Transverse colon (tissue), 4 donors: ENCODE measurements at regions not wholly inside any gene's neighbourhood (a gene's known extent, or its start where the extent isn't known, plus 50 kb on each side); places are given as distances from the start of the nearest gene placed in this dataset.

Experiments used
- DNase-seq: peaks from one replicate; pipeline ENCODE4 v3.0.0-alpha.2; 2019
- H3K27ac ChIP-seq, 4 donors: fragments of 200-600 bp; sonication (generic); 2 replicates each; pipeline ENCODE4 v1.5.1; 2016 to 2018; ENCODE audit warnings: inconsistent platforms in 4 of 4
- H3K27me3 ChIP-seq: fragments of 200-600 bp; sonication (generic); 2 replicates; pipeline ENCODE4 v1.5.1; 2017; ENCODE audit warnings: inconsistent platforms
- H3K36me3 ChIP-seq, 4 donors: fragments of 200-600 bp; sonication (generic); 2 replicates each; pipeline ENCODE4 v1.5.1; 2017 to 2019; ENCODE audit warnings: inconsistent platforms in 4 of 4
- H3K4me1 ChIP-seq, 4 donors: fragments of 200-600 bp; sonication (generic); 2 replicates each; pipeline ENCODE4 v1.5.1; 2017 to 2020; ENCODE audit warnings: inconsistent platforms in 4 of 4
- H3K4me3 ChIP-seq, 4 donors: fragments of 200-600 bp; sonication (generic); 1 replicate in 1 of 4; 2 replicates in 3 of 4; pipeline versions ENCODE4 v1.5.1 to v1.6.1; 2017 to 2019; ENCODE audit warnings: inconsistent platforms in 4 of 4
- H3K9me3 ChIP-seq, 2 donors: fragments of 200-600 bp; sonication (generic); 2 replicates each; pipeline ENCODE4 v1.5.1; 2017 to 2019; ENCODE audit warnings: inconsistent platforms in 2 of 2
- EP300 ChIP-seq: sonication (generic); formaldehyde crosslinking; IDR thresholded peaks from one replicate; pipeline ENCODE4 v1.6.1; 2017; ENCODE audit warnings: antibody characterized with exemption, low read depth
- POLR2A ChIP-seq: fragments of 450-650 bp; IDR thresholded peaks from one replicate; pipeline ENCODE4 v1.6.1; 2016; ENCODE audit warnings: antibody characterized with exemption, mild to moderate bottlenecking, moderate library complexity
- POLR2AphosphoS5 ChIP-seq, 3 donors: sonication (generic); formaldehyde crosslinking; IDR thresholded peaks; one replicate each; pipeline ENCODE4 v1.6.1; 2016; ENCODE audit warnings: antibody characterized with exemption in 3 of 3
- WGBS, 2 donors: methylation state at CpG; one replicate each; pipeline ENCODE4 v1.1.5; 2018; ENCODE audit warnings: low coverage in 1 of 2; 5-methylcytosine and 5-hydroxymethylcytosine counted together
- in situ Hi-C, 4 donors: fragments of 200-750 bp; cut with MboI; loops; one replicate each; pipeline versions ENCODE4 v1.15.0 to v1.15.1; 2017; ENCODE audit warnings: low sequenced_read_pairs in 3 of 4, low pct_ligation_motif_present in 1 of 4, low pct_unique_long_range_greater_than_20kb in 1 of 4
- intact Hi-C: fragments of 100-400 bp; cut with DNase I; formaldehyde crosslinking; loops from one replicate; pipeline ENCODE4 v1.15.1; 2023; ENCODE audit warnings: low total_unique reads
- TF ChIP-seq, protein P1 (sequence below), 5 experiments: fragments of 200-600 bp in 3 of 5; fragments of 450-650 bp in 2 of 5; sonication (generic) in 3 of 5; IDR thresholded peaks; 1 replicate in 2 of 5; 2 replicates in 3 of 5; pipeline ENCODE4 v1.5.1; 2016 to 2017; ENCODE audit warnings: antibody characterized with exemption in 5 of 5, inconsistent platforms in 3 of 5, mild to moderate bottlenecking in 2 of 5, moderate library complexity in 1 of 5

GRCh38 chr6:132161283-132161682, 210.1 kb upstream of the CCN2 start:
- Histone ChIP-seq H3K4me3 (no peak overlapping the region), H3K4me1 (no peaks in the 10 kb centered on the region), H3K36me3 (no peaks in the 10 kb centered on the region), H3K9me3 (no peaks in the 10 kb centered on the region), H3K27me3 (no peaks in the 10 kb centered on the region), H3K27ac (no peak overlapping the region)
- no peak for TF ChIP-seq POLR2A
- TF ChIP-seq, protein P1, sequence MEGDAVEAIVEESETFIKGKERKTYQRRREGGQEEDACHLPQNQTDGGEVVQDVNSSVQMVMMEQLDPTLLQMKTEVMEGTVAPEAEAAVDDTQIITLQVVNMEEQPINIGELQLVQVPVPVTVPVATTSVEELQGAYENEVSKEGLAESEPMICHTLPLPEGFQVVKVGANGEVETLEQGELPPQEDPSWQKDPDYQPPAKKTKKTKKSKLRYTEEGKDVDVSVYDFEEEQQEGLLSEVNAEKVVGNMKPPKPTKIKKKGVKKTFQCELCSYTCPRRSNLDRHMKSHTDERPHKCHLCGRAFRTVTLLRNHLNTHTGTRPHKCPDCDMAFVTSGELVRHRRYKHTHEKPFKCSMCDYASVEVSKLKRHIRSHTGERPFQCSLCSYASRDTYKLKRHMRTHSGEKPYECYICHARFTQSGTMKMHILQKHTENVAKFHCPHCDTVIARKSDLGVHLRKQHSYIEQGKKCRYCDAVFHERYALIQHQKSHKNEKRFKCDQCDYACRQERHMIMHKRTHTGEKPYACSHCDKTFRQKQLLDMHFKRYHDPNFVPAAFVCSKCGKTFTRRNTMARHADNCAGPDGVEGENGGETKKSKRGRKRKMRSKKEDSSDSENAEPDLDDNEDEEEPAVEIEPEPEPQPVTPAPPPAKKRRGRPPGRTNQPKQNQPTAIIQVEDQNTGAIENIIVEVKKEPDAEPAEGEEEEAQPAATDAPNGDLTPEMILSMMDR (IDR thresholded peaks at IDR 0.05), result peak; percentile 39 to 52 (median 50)
- intact Hi-C loops, result no loop called here
- no peak for DNase-seq
- in situ Hi-C loops, result loop anchor here in 1 of 4 donors (10.0 kb wide), 1 partner anchor 236 kb away; no protein-coding TSS in a partner anchor
- 46 to 67% methylated on average over 1 to 3 of the region's 3 CpGs for WGBS, 2 donors

DNA sequence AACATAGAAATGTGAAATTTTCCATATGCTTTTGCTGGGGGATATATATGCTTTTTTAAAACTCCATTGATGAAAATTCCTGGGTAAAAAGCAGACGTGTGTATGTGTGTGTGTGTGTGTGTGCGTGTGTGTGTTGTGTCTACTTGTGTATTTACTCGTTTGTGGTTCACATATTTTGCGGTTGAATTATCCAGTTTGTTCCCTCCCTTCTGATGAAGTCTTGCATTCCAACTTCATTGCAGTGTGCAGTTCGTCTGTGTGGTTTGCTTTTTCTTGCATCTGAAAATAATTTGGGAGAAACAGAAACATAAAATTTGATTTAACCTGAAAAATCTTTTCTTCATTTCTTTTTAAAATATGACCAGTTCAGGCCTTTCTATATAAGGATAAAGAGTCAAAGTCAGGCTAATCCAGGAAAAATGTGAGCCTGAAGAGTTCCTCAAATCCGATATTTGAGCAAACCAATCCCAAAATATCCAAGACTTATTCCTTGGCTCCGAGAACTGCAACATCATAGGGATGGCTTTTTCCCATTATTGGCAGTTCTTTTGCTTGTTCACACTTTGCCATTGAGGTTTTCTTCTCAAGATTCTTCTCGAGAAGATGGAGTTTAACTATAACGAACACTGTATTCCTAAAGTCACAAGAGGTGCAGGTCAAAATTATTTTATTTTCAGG, 202.2 kb upstream of the CCN2 start:
- H3K9me3 ChIP-seq, result no peaks in the 10 kb centered on the region
- H3K27ac ChIP-seq, result peak overlapping the region in 1 of 4 donors; percentile 18
- H3K27me3 ChIP-seq, result no peaks in the 10 kb centered on the region
- 71 to 78% methylated on average over 9 of the region's 9 CpGs for WGBS, 2 donors
- intact Hi-C loops (no loop called here), in situ Hi-C loops (no loop called here)
- no peak for DNase-seq
- H3K4me1 ChIP-seq, result no peaks in the 10 kb centered on the region
- no peak for TF ChIP-seq POLR2AphosphoS5 (IDR thresholded peaks at IDR 0.05)
- TF ChIP-seq, protein P1 (IDR thresholded peaks at IDR 0.05), result no peak
- no peak for TF ChIP-seq EP300
- TF ChIP-seq POLR2A, result no peak
- H3K4me3 ChIP-seq, result no peak overlapping the region
- no peaks in the 10 kb centered on the region for H3K36me3 ChIP-seq

DNA sequence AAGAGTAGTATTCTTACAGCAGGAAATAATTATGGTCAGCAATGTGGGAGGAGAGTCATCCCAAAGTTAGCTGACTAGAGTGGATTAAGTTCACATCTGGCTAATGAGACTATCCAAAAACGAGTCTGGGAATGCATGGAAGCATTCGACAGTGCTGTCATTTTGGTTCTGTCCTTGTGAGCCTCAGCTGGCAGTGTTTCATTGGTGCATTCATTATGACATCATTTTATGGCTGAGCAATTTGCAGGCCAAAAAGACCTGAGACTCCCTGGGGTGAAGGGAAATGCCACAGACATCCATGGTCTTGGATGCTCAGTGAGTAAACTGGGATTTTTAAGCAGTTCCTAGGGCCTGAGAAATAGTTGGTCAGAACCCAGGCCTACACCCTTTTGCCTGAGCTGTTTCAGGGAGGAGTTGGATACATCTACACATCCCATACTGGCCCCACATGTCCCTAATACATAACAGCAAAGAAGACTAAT, 196.4 kb upstream of the CCN2 start:
- no peaks in the 10 kb centered on the region for H3K27me3 ChIP-seq
- DNase-seq, result no peak
- in situ Hi-C loops (no loop called here), intact Hi-C loops (no loop called here)
- WGBS, 2 donors, result 76% methylated on average over 2 of the region's 2 CpGs; no CpG with 5 or more reads in 1 of the 2 donors
- TF ChIP-seq EP300 (no peak), POLR2AphosphoS5 (IDR thresholded peaks at IDR 0.05) (no peak), POLR2A (no peak)
- TF ChIP-seq, protein P1 (IDR thresholded peaks at IDR 0.05), result no peak
- H3K4me1 ChIP-seq, result no peaks in the 10 kb centered on the region
- H3K36me3 ChIP-seq, result no peaks in the 10 kb centered on the region
- H3K9me3 ChIP-seq, result no peaks in the 10 kb centered on the region
- H3K4me3 ChIP-seq, result no peak overlapping the region
- peak overlapping the region in 1 of 4 donors; percentile 13 for H3K27ac ChIP-seq

DNA sequence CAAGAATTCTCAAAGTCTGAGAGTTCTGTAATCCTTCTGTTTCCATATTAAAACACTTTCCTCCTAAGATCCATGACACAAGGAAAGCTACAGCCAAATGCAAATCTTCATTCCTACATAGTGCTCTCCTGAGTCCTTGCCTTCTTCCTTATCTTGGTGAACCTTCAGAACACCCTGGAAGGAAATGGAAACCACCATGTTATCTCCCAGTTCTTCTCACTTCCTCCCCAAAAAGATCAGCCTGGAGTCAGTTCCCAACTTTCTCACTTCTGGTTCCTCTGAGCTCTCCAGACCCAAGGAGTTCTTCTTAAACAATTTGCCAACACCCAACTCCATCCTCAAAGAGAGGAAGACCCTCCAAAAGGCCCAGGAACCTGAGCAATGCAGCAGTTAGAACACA, 193.3 kb upstream of the CCN2 start:
- DNase-seq, result no peak
- H3K27me3 ChIP-seq, result no peaks in the 10 kb centered on the region
- H3K9me3 ChIP-seq, result no peaks in the 10 kb centered on the region
- no peaks in the 10 kb centered on the region for H3K36me3 ChIP-seq
- no peak overlapping the region for H3K4me3 ChIP-seq
- intact Hi-C loops (no loop called here), in situ Hi-C loops (no loop called here)
- no peak overlapping the region for H3K27ac ChIP-seq
- TF ChIP-seq, protein P1 (IDR thresholded peaks at IDR 0.05), result no peak
- TF ChIP-seq POLR2AphosphoS5 (IDR thresholded peaks at IDR 0.05) (no peak), EP300 (no peak), POLR2A (no peak)
- H3K4me1 ChIP-seq, result no peaks in the 10 kb centered on the region
